Neuronal stem cell (in vitro differentiated cells): ENCODE measurements at regions not wholly inside any gene's neighbourhood (a gene's known extent, or its start where the extent isn't known, plus 50 kb on each side); places are given as distances from the start of the nearest gene placed in this dataset.

Experiments
- DNase-seq: peaks from one replicate; pipeline ENCODE4 v3.0.0-alpha.2; 2013; ENCODE audit warnings: low spot score
- H2AFZ ChIP-seq: one replicate; pipeline ENCODE4 v1.6.1; 2013; ENCODE audit warnings: mild to moderate bottlenecking, low read length, inconsistent platforms
- H2AK5ac ChIP-seq: 2 replicates; pipeline ENCODE4 v1.6.1; 2013; ENCODE audit warnings: low read depth, mild to moderate bottlenecking, inconsistent platforms, low read length, moderate library complexity, mixed read lengths
- H2BK120ac ChIP-seq: 2 replicates; pipeline ENCODE4 v1.6.1; 2013; ENCODE audit warnings: low read depth, mild to moderate bottlenecking, inconsistent platforms, low read length, moderate library complexity, mixed read lengths
- H2BK12ac ChIP-seq: one replicate; pipeline ENCODE4 v1.6.1; 2013; ENCODE audit warnings: low read length, inconsistent platforms
- H2BK15ac ChIP-seq: 2 replicates; pipeline ENCODE4 v1.6.1; 2013; ENCODE audit warnings: mild to moderate bottlenecking, low read length, inconsistent platforms, mixed read lengths
- H2BK5ac ChIP-seq: one replicate; pipeline ENCODE4 v1.6.1; 2013; ENCODE audit warnings: inconsistent platforms, mild to moderate bottlenecking, low read length, moderate library complexity
- H3K14ac ChIP-seq: one replicate; pipeline ENCODE4 v1.6.1; 2013; ENCODE audit warnings: low read length, inconsistent platforms
- H3K18ac ChIP-seq: 2 replicates; pipeline ENCODE4 v1.6.1; 2013; ENCODE audit warnings: low read length, inconsistent platforms
- H3K23ac ChIP-seq: 2 replicates; pipeline ENCODE4 v1.6.1; 2013; ENCODE audit warnings: low read depth, mild to moderate bottlenecking, mixed read lengths, low read length, inconsistent platforms; ENCODE audit not compliant: poor library complexity
- H3K27ac ChIP-seq: replicated peaks from 3 replicates; pipeline ENCODE4 v1.5.1; 2013; ENCODE audit warnings: low read length, inconsistent platforms
- H3K27me3 ChIP-seq, 3 experiments: 2 replicates each; pipeline ENCODE4 v1.6.1; 2013; ENCODE audit warnings: low read length in 3 of 3, mild to moderate bottlenecking in 2 of 3, inconsistent platforms in 1 of 3, low read depth in 1 of 3, mixed read lengths in 1 of 3, moderate library complexity in 1 of 3; ENCODE audit not compliant: control insufficient read depth in 3 of 3, insufficient read depth in 3 of 3
- H3K36me3 ChIP-seq, 2 donors: replicated peaks in 1 of 2; 2 replicates each; pipeline ENCODE4 v1.6.1; 2013; ENCODE audit warnings: low read length in 2 of 2; ENCODE audit not compliant: control insufficient read depth in 2 of 2, insufficient read depth in 2 of 2
- H3K4ac ChIP-seq: 2 replicates; pipeline ENCODE4 v1.6.1; 2013; ENCODE audit warnings: inconsistent platforms, mild to moderate bottlenecking, low read length, moderate library complexity
- H3K4me1 ChIP-seq, 2 donors: 1 replicate in 1 of 2; 2 replicates in 1 of 2; pipeline ENCODE4 v1.6.1; 2013; ENCODE audit warnings: low read length in 2 of 2, low read depth in 1 of 2; ENCODE audit not compliant: control insufficient read depth in 2 of 2, insufficient read depth in 1 of 2
- H3K4me2 ChIP-seq: one replicate; pipeline ENCODE4 v1.6.1; 2013; ENCODE audit warnings: mild to moderate bottlenecking, low read length, inconsistent platforms; ENCODE audit not compliant: insufficient read depth, poor library complexity, severe bottlenecking
- H3K4me3 ChIP-seq, 2 donors: 2 replicates each; pipeline ENCODE4 v1.5.1; 2013; ENCODE audit warnings: low read length in 2 of 2, mild to moderate bottlenecking in 2 of 2, inconsistent platforms in 1 of 2, moderate library complexity in 1 of 2
- H3K79me1 ChIP-seq: one replicate; pipeline ENCODE4 v1.6.1; 2013; ENCODE audit warnings: low read depth, mild to moderate bottlenecking, inconsistent platforms, low read length, moderate library complexity
- H3K9ac ChIP-seq: one replicate; pipeline ENCODE4 v1.6.1; 2013; ENCODE audit warnings: mild to moderate bottlenecking, low read depth, low read length, inconsistent platforms; ENCODE audit not compliant: poor library complexity
- H3K9me3 ChIP-seq, 2 donors: replicated peaks in 1 of 2; 2 replicates each; pipeline versions ENCODE3 to v1.6.1; 2013; ENCODE audit warnings: low read length in 2 of 2, mild to moderate bottlenecking in 2 of 2, inconsistent platforms in 1 of 2, low read depth in 1 of 2, mixed read lengths in 1 of 2, moderate library complexity in 1 of 2; ENCODE audit not compliant: control insufficient read depth in 2 of 2, insufficient read depth in 1 of 2
- H4K8ac ChIP-seq: one replicate; pipeline ENCODE4 v1.6.1; 2013; ENCODE audit warnings: low read depth, mild to moderate bottlenecking, inconsistent platforms, low read length, moderate library complexity
- H4K91ac ChIP-seq: one replicate; pipeline ENCODE4 v1.6.1; 2013; ENCODE audit warnings: low read length, low read depth, mild to moderate bottlenecking, inconsistent platforms; ENCODE audit not compliant: poor library complexity
- WGBS, 2 donors: extraction: QIAGEN DNeasy Blood & Tissue Kit; methylation state at CpG; one replicate each; pipeline ENCODE4 v1.1.7; 2013; ENCODE audit warnings: missing lambda C conversion rate in 2 of 2, mixed read lengths in 1 of 2; ENCODE audit not compliant: insufficient read length in 2 of 2, insufficient replicate concordance in 1 of 2; ENCODE audit errors: extremely low coverage in 2 of 2; 5-methylcytosine and 5-hydroxymethylcytosine counted together

GRCh38 chr2:60379684-60380083 is 173.8 kb downstream of the BCL11A start:
- H2BK12ac ChIP-seq, result no peak overlapping the region
- no peaks in the 10 kb centered on the region for H3K27me3 ChIP-seq
- no peak overlapping the region for H3K4ac ChIP-seq

GRCh38 chr2:60379216-60379615 is 174.2 kb downstream of the BCL11A start:
- no CpG with 5 or more reads among the region's 7 CpGs for WGBS, 2 donors

More at GRCh38 chr2:60379684-60380083, 173.8 kb downstream of the BCL11A start:
- Histone ChIP-seq H4K91ac (no peak overlapping the region), H3K4me2 (no peak overlapping the region), H4K8ac (no peak overlapping the region), H2AK5ac (no peak overlapping the region), H3K18ac (no peak overlapping the region), H3K9me3 (no peaks in the 10 kb centered on the region), H3K79me1 (no peaks in the 10 kb centered on the region), H2BK5ac (no peak overlapping the region), H3K36me3 (no peaks in the 10 kb centered on the region), H3K14ac (no peak overlapping the region), H3K9ac (no peak overlapping the region), H3K4me3 (no peak overlapping the region), H2BK120ac (no peak overlapping the region), H2AFZ (no peak overlapping the region), H2BK15ac (no peak overlapping the region), H3K23ac (no peak overlapping the region), H3K27ac (no peak overlapping the region), H3K4me1 (peaks cover 0 to 4% of the 10 kb centered on the region in 2 donors)
- no CpG with 5 or more reads among the region's 2 CpGs for WGBS, 2 donors
- no peak for DNase-seq

GRCh38 chr2:60377825-60378224 is 175.6 kb downstream of the BCL11A start:
- Histone ChIP-seq H2BK15ac (no peak overlapping the region), H2BK120ac (no peak overlapping the region), H3K4me2 (no peak overlapping the region), H3K4ac (no peak overlapping the region), H3K18ac (no peak overlapping the region), H3K4me3 (no peak overlapping the region), H2BK5ac (no peak overlapping the region), H3K14ac (no peak overlapping the region), H3K4me1 (peaks cover 0 to under 1% of the 10 kb centered on the region in 2 donors), H3K23ac (no peak overlapping the region), H3K9me3 (no peaks in the 10 kb centered on the region), H3K36me3 (no peaks in the 10 kb centered on the region), H2AK5ac (no peak overlapping the region), H3K27me3 (no peaks in the 10 kb centered on the region), H2AFZ (no peak overlapping the region), H4K8ac (no peak overlapping the region), H3K27ac (no peak overlapping the region), H2BK12ac (no peak overlapping the region), H3K9ac (no peak overlapping the region), H3K79me1 (no peaks in the 10 kb centered on the region), H4K91ac (no peak overlapping the region)
- WGBS, 2 donors, result no CpG with 5 or more reads among the region's 3 CpGs
- DNase-seq, result no peak

More at GRCh38 chr2:60379216-60379615, 174.2 kb downstream of the BCL11A start:
- H3K9me3 ChIP-seq, result no peaks in the 10 kb centered on the region
- no peaks in the 10 kb centered on the region for H3K36me3 ChIP-seq
- H2BK5ac ChIP-seq, result no peak overlapping the region
- H3K4me2 ChIP-seq, result no peak overlapping the region
- no peaks in the 10 kb centered on the region for H3K27me3 ChIP-seq
- H3K27ac ChIP-seq, result no peak overlapping the region
- H3K9ac ChIP-seq, result no peak overlapping the region
- H4K91ac ChIP-seq, result no peak overlapping the region
- no peak overlapping the region for H3K18ac ChIP-seq
- H3K4me1 ChIP-seq, result peaks cover 0 to 4% of the 10 kb centered on the region in 2 donors
- H4K8ac ChIP-seq, result no peak overlapping the region
- no peak overlapping the region for H3K4ac ChIP-seq
- H2BK15ac ChIP-seq, result no peak overlapping the region
- H2AFZ ChIP-seq, result no peak overlapping the region
- H2BK12ac ChIP-seq, result no peak overlapping the region
- H3K23ac ChIP-seq, result no peak overlapping the region
- no peak overlapping the region for H3K14ac ChIP-seq
- H2AK5ac ChIP-seq, result no peak overlapping the region
- no peaks in the 10 kb centered on the region for H3K79me1 ChIP-seq
- H2BK120ac ChIP-seq, result no peak overlapping the region
- no peak for DNase-seq
- no peak overlapping the region for H3K4me3 ChIP-seq

- no CpG with 5 or more reads among the region's 3 CpGs for WGBS, 2 donors
- Histone ChIP-seq H3K36me3 (no peaks in the 10 kb centered on the region), H3K79me1 (no peaks in the 10 kb centered on the region), H3K27me3 (no peaks in the 10 kb centered on the region), H2BK15ac (no peak overlapping the region), H2AFZ (no peak overlapping the region), H3K4me2 (no peak overlapping the region), H4K8ac (no peak overlapping the region), H3K9me3 (no peaks in the 10 kb centered on the region), H3K18ac (no peak overlapping the region), H2BK5ac (no peak overlapping the region), H3K23ac (no peak overlapping the region), H3K4me3 (no peak overlapping the region), H3K27ac (no peak overlapping the region), H2BK120ac (no peak overlapping the region), H2AK5ac (no peak overlapping the region), H3K9ac (no peak overlapping the region), H4K91ac (no peak overlapping the region), H2BK12ac (no peak overlapping the region), H3K4me1 (no peaks in the 10 kb centered on the region), H3K14ac (no peak overlapping the region), H3K4ac (no peak overlapping the region)
- no peak for DNase-seq
These were observed 177.2 kb downstream of the BCL11A start for GRCh38 chr2:60376252-60376651.
